ENCODE measurements at regions not wholly inside any gene's neighbourhood (a gene's known extent, or its start where the extent isn't known, plus 50 kb on each side); places are given as distances from the start of the nearest gene placed in this dataset.
A peak's percentile ranks its signal among the peaks of the same experiment; 100 is the strongest.
"Not testable (repeated sequence)": the region's sequence is repeated elsewhere in the genome, so short reads cannot be mapped to it uniquely, and the experiment has no call there.

- no peak for DNase-seq
- intact Hi-C loops (cut with DNase I), result no loop called here
- peaks cover 0 to 8% (median 0%) of the 10 kb centered on the region in 4 donors for H3K36me3 ChIP-seq
- WGBS, 2 donors, result 56 to 61% methylated on average over 3 of the region's 3 CpGs
- no peak overlapping the region for H3K27ac ChIP-seq
- no peaks in the 10 kb centered on the region for H3K27me3 ChIP-seq
- TF ChIP-seq EP300 (IDR thresholded peaks at IDR 0.05) (no peak), POLR2A (IDR thresholded peaks at IDR 0.05) (no peak), POLR2AphosphoS5 (IDR thresholded peaks at IDR 0.05) (no peak), CTCF (IDR thresholded peaks at IDR 0.05) (no peak)
- peaks cover 0 to 9% (median 0%) of the 10 kb centered on the region in 4 donors for H3K9me3 ChIP-seq
- no peak overlapping the region for H3K4me3 ChIP-seq
- H3K4me1 ChIP-seq, result no peaks in the 10 kb centered on the region
Observed at GRCh38 chrX:2631743-2632532, 59.2 kb upstream of the CD99 start.

GRCh38 chrX:2630935-2631742, 60.0 kb upstream of the CD99 start:
- H3K9me3 ChIP-seq; H3K36me3 ChIP-seq; H3K4me1 ChIP-seq; intact Hi-C loops (cut with DNase I); DNase-seq; H3K27me3 ChIP-seq; H3K4me3 ChIP-seq: not testable (repeated sequence)
- WGBS, 2 donors, result 74 to 79% methylated on average over 6 of the region's 6 CpGs
- H3K27ac ChIP-seq, result peak overlapping the region in 1 of 4 donors; percentile 35

- DNase-seq, result not testable (repeated sequence)
- H3K27ac ChIP-seq, result peak overlapping the region in 1 of 4 donors; percentile 35
- 48 to 62% methylated on average over 5 of the region's 5 CpGs for WGBS, 2 donors
Observed at GRCh38 chrX:2630008-2630934, 60.8 kb upstream of the CD99 start.

GRCh38 chrX:2629316-2630007, 61.6 kb upstream of the CD99 start:
- Histone ChIP-seq H3K9me3 (peaks cover 0 to 9% (median 0%) of the 10 kb centered on the region in 4 donors), H3K27ac (peak overlapping the region in 1 of 4 donors; percentile 35), H3K36me3 (peaks cover 0 to 8% (median 0%) of the 10 kb centered on the region in 4 donors), H3K4me3 (no peak overlapping the region), H3K4me1 (no peaks in the 10 kb centered on the region), H3K27me3 (no peaks in the 10 kb centered on the region)
- peak in 2 of 4 donors; percentile 18 to 21 for TF ChIP-seq POLR2AphosphoS5 (IDR thresholded peaks at IDR 0.05)
- no peak for TF ChIP-seq POLR2A (IDR thresholded peaks at IDR 0.05)
- no peak for DNase-seq
- WGBS, 2 donors, result 72 to 83% methylated on average over 6 of the region's 6 CpGs
- intact Hi-C loops (cut with DNase I), result no loop called here

More at GRCh38 chrX:2630008-2630934, 60.8 kb upstream of the CD99 start:
- H3K9me3 ChIP-seq; H3K4me1 ChIP-seq; H3K36me3 ChIP-seq; H3K4me3 ChIP-seq; H3K27me3 ChIP-seq; intact Hi-C loops (cut with DNase I): not testable (repeated sequence)

GRCh38 chrX:2628751-2629315, 62.3 kb upstream of the CD99 start:
- no peaks in the 10 kb centered on the region for H3K4me1 ChIP-seq
- intact Hi-C loops (cut with DNase I), result no loop called here
- H3K9me3 ChIP-seq, result peaks cover 0 to 9% (median 0%) of the 10 kb centered on the region in 4 donors
- no peaks in the 10 kb centered on the region for H3K27me3 ChIP-seq
- WGBS, 2 donors, result 66 to 74% methylated on average over 2 of the region's 2 CpGs
- no peak overlapping the region for H3K4me3 ChIP-seq
- no peak for DNase-seq
- no peak for TF ChIP-seq CTCF (IDR thresholded peaks at IDR 0.05)
- no peak for TF ChIP-seq POLR2A (IDR thresholded peaks at IDR 0.05)
- TF ChIP-seq POLR2AphosphoS5 (IDR thresholded peaks at IDR 0.05), result no peak
- no peak for TF ChIP-seq EP300 (IDR thresholded peaks at IDR 0.05)
- H3K36me3 ChIP-seq, result peaks cover 0 to 8% (median 0%) of the 10 kb centered on the region in 4 donors
- H3K27ac ChIP-seq, result no peak overlapping the region

Data from sigmoid colon (tissue), 6 donors.